ENCODE measurements at regions not wholly inside any gene's neighbourhood (a gene's known extent, or its start where the extent isn't known, plus 50 kb on each side); places are given as distances from the start of the nearest gene placed in this dataset.

DNA sequence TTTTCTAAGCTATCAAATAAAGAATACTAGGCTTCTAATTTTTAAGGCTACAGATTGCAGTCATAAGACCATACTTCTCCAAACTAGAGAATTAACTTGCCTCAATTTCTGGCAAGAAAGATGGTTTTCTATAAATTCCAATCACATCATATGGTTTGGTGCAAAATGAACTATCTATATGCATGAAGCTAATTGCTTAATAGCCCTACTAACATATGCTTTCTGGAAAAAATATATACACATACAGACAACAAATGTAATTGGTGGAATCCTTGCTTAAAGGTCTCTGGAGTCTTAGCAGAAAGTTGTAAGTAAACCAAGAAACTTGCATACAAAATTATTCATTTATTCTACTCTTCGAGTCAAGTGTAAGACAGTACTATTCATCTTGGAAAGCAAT lies 113.1 kb upstream of the NANOGP8 start:
- Mint-ChIP-seq H3K36me3 (ENCODE audit: insufficient read depth) (no peaks in the 10 kb centered on the region), H3K4me3 (ENCODE audit: low read depth) (no peak overlapping the region), H3K9me3 (ENCODE audit: low read depth) (no peaks in the 10 kb centered on the region), H3K4me1 (ENCODE audit: low read depth) (no peaks in the 10 kb centered on the region), H3K27me3 (no peaks in the 10 kb centered on the region), H3K27ac (no peak overlapping the region)
- TF ChIP-seq, protein P1, sequence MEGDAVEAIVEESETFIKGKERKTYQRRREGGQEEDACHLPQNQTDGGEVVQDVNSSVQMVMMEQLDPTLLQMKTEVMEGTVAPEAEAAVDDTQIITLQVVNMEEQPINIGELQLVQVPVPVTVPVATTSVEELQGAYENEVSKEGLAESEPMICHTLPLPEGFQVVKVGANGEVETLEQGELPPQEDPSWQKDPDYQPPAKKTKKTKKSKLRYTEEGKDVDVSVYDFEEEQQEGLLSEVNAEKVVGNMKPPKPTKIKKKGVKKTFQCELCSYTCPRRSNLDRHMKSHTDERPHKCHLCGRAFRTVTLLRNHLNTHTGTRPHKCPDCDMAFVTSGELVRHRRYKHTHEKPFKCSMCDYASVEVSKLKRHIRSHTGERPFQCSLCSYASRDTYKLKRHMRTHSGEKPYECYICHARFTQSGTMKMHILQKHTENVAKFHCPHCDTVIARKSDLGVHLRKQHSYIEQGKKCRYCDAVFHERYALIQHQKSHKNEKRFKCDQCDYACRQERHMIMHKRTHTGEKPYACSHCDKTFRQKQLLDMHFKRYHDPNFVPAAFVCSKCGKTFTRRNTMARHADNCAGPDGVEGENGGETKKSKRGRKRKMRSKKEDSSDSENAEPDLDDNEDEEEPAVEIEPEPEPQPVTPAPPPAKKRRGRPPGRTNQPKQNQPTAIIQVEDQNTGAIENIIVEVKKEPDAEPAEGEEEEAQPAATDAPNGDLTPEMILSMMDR (IDR thresholded peaks at IDR 0.05; ENCODE audit: unreplicated experiment), result no peak
- DNase-seq (ENCODE audit: low spot score, unreplicated experiment), result no peak

DNA sequence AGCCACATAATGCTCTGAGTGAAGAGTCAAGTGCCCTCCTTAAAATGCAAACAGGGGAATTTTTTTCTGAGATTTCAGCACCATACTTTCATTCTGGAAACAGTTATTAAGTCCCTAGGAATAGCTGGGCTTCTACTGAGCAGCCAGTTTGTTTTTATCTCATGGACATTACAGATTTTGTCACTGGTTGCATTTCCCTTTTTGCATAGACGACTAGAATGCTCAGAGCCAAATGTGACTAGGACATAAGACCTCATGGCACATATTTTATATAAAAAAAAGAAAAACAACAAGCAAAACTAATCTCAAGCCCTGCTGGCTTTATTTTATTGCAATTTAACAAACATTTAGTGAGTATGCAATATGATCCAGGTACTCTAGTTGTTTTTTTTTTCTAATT lies 112.7 kb upstream of the NANOGP8 start:
- Mint-ChIP-seq H3K9me3 (ENCODE audit: low read depth) (peaks cover under 1% of the 10 kb centered on the region), H3K27ac (no peak overlapping the region), H3K36me3 (ENCODE audit: insufficient read depth) (no peaks in the 10 kb centered on the region), H3K27me3 (no peaks in the 10 kb centered on the region), H3K4me3 (ENCODE audit: low read depth) (no peak overlapping the region), H3K4me1 (ENCODE audit: low read depth) (no peaks in the 10 kb centered on the region)
- TF ChIP-seq, protein P1 (IDR thresholded peaks at IDR 0.05; ENCODE audit: unreplicated experiment), result no peak
- DNase-seq (ENCODE audit: low spot score, unreplicated experiment), result no peak

DNA sequence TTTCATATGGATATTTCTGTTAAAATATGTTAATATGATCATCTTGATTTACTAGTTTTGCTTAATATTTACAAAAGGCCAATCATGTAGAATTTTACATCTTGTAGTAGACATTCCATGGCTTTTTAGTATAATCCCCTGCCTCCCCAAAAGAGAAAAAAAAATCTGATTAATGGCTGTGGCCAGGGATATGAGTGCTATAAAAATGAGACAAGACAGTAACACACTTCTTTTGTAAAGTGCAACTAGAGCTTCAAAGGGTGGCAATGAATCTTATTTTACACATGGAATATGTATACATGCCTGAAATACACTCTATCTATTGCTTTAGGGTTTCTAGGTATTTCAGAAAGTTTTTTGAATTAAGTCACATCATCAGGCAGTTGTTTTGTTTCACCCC lies 112.2 kb upstream of the NANOGP8 start:
- Mint-ChIP-seq H3K27me3 (no peaks in the 10 kb centered on the region), H3K4me3 (ENCODE audit: low read depth) (no peak overlapping the region), H3K4me1 (ENCODE audit: low read depth) (no peaks in the 10 kb centered on the region), H3K9me3 (ENCODE audit: low read depth) (peaks cover 5% of the 10 kb centered on the region), H3K27ac (no peak overlapping the region), H3K36me3 (ENCODE audit: insufficient read depth) (no peaks in the 10 kb centered on the region)
- DNase-seq (ENCODE audit: low spot score, unreplicated experiment), result no peak
- TF ChIP-seq, protein P1 (IDR thresholded peaks at IDR 0.05; ENCODE audit: unreplicated experiment), result no peak

DNA sequence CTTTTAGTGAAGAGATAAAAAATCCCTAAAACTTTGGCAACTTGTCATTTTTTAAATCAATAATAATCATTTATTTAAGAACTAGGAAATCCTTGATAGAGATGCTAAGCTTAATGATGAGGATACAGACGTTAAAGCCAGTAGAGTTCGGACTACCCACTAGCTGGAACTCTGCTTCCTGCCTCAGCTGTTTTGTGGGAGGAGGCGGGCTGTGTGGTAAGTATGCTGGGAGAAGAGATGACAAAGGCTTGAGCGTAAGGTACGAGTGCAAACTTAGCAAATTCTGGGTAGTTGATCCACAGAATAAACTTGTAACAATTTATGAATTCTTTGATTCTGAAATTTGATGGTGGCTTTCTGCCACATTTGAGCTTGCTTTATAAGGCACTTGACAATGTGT lies 111.2 kb upstream of the NANOGP8 start:
- Mint-ChIP-seq H3K36me3 (ENCODE audit: insufficient read depth) (peaks cover 3% of the 10 kb centered on the region), H3K4me1 (ENCODE audit: low read depth) (no peaks in the 10 kb centered on the region), H3K9me3 (ENCODE audit: low read depth) (peaks cover 12% of the 10 kb centered on the region), H3K4me3 (ENCODE audit: low read depth) (no peak overlapping the region), H3K27me3 (no peaks in the 10 kb centered on the region), H3K27ac (no peak overlapping the region)
- TF ChIP-seq, protein P1 (IDR thresholded peaks at IDR 0.05; ENCODE audit: unreplicated experiment), result no peak
- DNase-seq (ENCODE audit: low spot score, unreplicated experiment), result no peak

DNA sequence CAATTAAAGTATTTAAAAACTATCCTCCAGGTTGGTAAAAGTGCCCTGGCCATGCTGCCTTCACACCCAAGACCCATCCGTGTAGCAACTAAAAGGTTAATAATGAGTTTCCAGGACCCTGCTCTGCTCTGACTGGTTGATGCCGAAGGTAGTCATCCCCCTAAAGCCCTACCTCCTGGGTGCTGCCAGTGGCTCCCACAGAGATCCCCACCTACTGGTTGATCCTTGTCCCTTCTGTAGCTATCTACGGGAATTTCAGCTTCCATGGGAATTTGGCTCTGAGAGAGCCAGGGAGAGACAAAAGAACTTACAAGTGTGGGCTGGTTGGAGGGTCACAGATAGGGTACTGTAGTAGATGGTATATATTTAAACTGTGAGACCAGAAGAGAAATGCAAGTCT lies 110.6 kb upstream of the NANOGP8 start:
- Mint-ChIP-seq H3K27me3 (no peaks in the 10 kb centered on the region), H3K27ac (no peak overlapping the region), H3K36me3 (ENCODE audit: insufficient read depth) (peaks cover 6% of the 10 kb centered on the region), H3K4me1 (ENCODE audit: low read depth) (no peaks in the 10 kb centered on the region), H3K4me3 (ENCODE audit: low read depth) (no peak overlapping the region), H3K9me3 (ENCODE audit: low read depth) (peaks cover 14% of the 10 kb centered on the region)
- TF ChIP-seq, protein P1 (IDR thresholded peaks at IDR 0.05; ENCODE audit: unreplicated experiment), result no peak
- no peak for DNase-seq (ENCODE audit: low spot score, unreplicated experiment)

Data from progenitor cell of endocrine pancreas (in vitro differentiated cells).